GM23338 (cell line): ENCODE measurements at regions not wholly inside any gene's neighbourhood (a gene's known extent, or its start where the extent isn't known, plus 50 kb on each side); places are given as distances from the start of the nearest gene placed in this dataset.

Source experiments
- ATAC-seq: fragments of 200-7000 bp; cut with Tn5 transposase; 3 replicates; pipeline ENCODE4 v1.9.1; 2020
- DNase-seq: peaks from one replicate; pipeline ENCODE4 v3.0.0-alpha.2; 2015; ENCODE audit warnings: low spot score
- H2AFZ ChIP-seq: fragments of 200-600 bp; sonication (generic); 2 replicates; pipeline ENCODE4 v1.8.0; 2016; ENCODE audit warnings: antibody characterized with exemption, mild to moderate bottlenecking, moderate library complexity
- H3F3A ChIP-seq: fragments of 200-600 bp; sonication (generic); replicated peaks from 2 replicates; pipeline ENCODE4 v1.8.0; 2017; ENCODE audit warnings: antibody characterized with exemption, mixed run types, low read depth
- H3K27ac ChIP-seq: fragments of 200-600 bp; sonication (generic); 2 replicates; pipeline ENCODE4 v1.6.1; 2016; ENCODE audit warnings: low read depth
- H3K27me3 ChIP-seq: fragments of 200-600 bp; sonication (generic); 2 replicates; pipeline ENCODE4 v1.8.0; 2016; ENCODE audit warnings: mild to moderate bottlenecking, mixed run types, moderate library complexity; ENCODE audit not compliant: insufficient read depth
- H3K36me3 ChIP-seq: fragments of 200-600 bp; sonication (generic); 2 replicates; pipeline ENCODE4 v1.8.0; 2016; ENCODE audit warnings: mild to moderate bottlenecking; ENCODE audit not compliant: insufficient read depth
- H3K4me1 ChIP-seq: fragments of 200-600 bp; sonication (generic); 2 replicates; pipeline ENCODE4 v1.8.0; 2016; ENCODE audit warnings: mild to moderate bottlenecking, moderate library complexity; ENCODE audit not compliant: insufficient read depth
- H3K4me2 ChIP-seq: fragments of 200-600 bp; sonication (generic); 2 replicates; pipeline ENCODE4 v1.7.1; 2017; ENCODE audit warnings: mixed run types
- H3K4me3 ChIP-seq: fragments of 200-600 bp; sonication (generic); 2 replicates; pipeline ENCODE4 v1.6.1; 2016; ENCODE audit warnings: mixed run types
- H3K79me2 ChIP-seq: fragments of 200-600 bp; sonication (generic); replicated peaks from 2 replicates; pipeline ENCODE4 v1.8.0; 2017; ENCODE audit warnings: mild to moderate bottlenecking; ENCODE audit not compliant: insufficient read depth
- H3K9me2 ChIP-seq: fragments of 200-600 bp; sonication (generic); 2 replicates; pipeline ENCODE4 v1.8.0; 2017; ENCODE audit not compliant: insufficient read depth
- H4K20me1 ChIP-seq: fragments of 200-600 bp; sonication (generic); replicated peaks from 2 replicates; pipeline ENCODE4 v1.8.0; 2017; ENCODE audit warnings: mild to moderate bottlenecking; ENCODE audit not compliant: insufficient read depth
- H3K27ac Mint-ChIP-seq: 2 replicates; pipeline ENCODE4 v1.8.0; 2020; ENCODE audit warnings: inconsistent platforms, mild to moderate bottlenecking, moderate library complexity, mixed read lengths
- H3K27me3 Mint-ChIP-seq: 3 replicates; pipeline ENCODE4 v1.8.0; 2022; ENCODE audit warnings: low read depth, mild to moderate bottlenecking, moderate library complexity, mixed read lengths, inconsistent platforms; ENCODE audit not compliant: insufficient read depth, poor library complexity
- H3K36me3 Mint-ChIP-seq: 3 replicates; pipeline ENCODE4 v1.8.0; 2021; ENCODE audit warnings: low read depth, mild to moderate bottlenecking, inconsistent platforms, moderate library complexity, mixed read lengths
- H3K4me1 Mint-ChIP-seq: 3 replicates; pipeline ENCODE4 v1.8.0; 2020; ENCODE audit warnings: mild to moderate bottlenecking, inconsistent platforms, mixed read lengths
- H3K4me3 Mint-ChIP-seq: 3 replicates; pipeline ENCODE4 v1.8.0; 2021; ENCODE audit warnings: moderate library complexity, mild to moderate bottlenecking, inconsistent platforms, mixed read lengths
- H3K9me3 Mint-ChIP-seq: 3 replicates; pipeline ENCODE4 v1.8.0; 2020; ENCODE audit warnings: moderate library complexity, mild to moderate bottlenecking, inconsistent platforms, mixed read lengths
- CREB1 ChIP-seq: fragments of 250-450 bp; sonication (Bioruptor Pico); IDR thresholded peaks from 2 replicates; pipeline ENCODE4 v1.5.0; 2020; ENCODE audit warnings: low read depth, mild to moderate bottlenecking, moderate library complexity
- CTCF ChIP-seq, 2 experiments: fragments of 200-600 bp in 1 of 2; sonication (generic) in 1 of 2; conservative IDR thresholded peaks; 2 replicates each; pipeline versions ENCODE4 v1.5.1 to v1.6.1; 2016 to 2017; ENCODE audit warnings: antibody characterized with exemption in 2 of 2, low read depth in 2 of 2, mild to moderate bottlenecking in 2 of 2, moderate library complexity in 1 of 2
- ETS1 ChIP-seq: IDR thresholded peaks from 2 replicates; pipeline ENCODE4 v1.6.1; 2016; ENCODE audit warnings: antibody characterized with exemption
- EZH2 ChIP-seq: fragments of 200-600 bp; sonication (generic); IDR thresholded peaks from one replicate; pipeline ENCODE4 v1.8.0; 2017; ENCODE audit warnings: antibody characterized with exemption, mild to moderate bottlenecking, low read depth; ENCODE audit not compliant: unreplicated experiment
- EZH2phosphoT487 ChIP-seq: fragments of 200-600 bp; sonication (generic); IDR thresholded peaks from one replicate; pipeline ENCODE4 v1.8.1; 2018; ENCODE audit warnings: antibody characterized with exemption; ENCODE audit not compliant: unreplicated experiment
- JUNB ChIP-seq: IDR thresholded peaks from one replicate; pipeline ENCODE4 v1.6.1; 2016; ENCODE audit warnings: antibody characterized with exemption; ENCODE audit not compliant: unreplicated experiment
- NANOG ChIP-seq: IDR thresholded peaks from 2 replicates; pipeline ENCODE4 v1.6.1; 2016; ENCODE audit warnings: antibody characterized with exemption, borderline replicate concordance
- POLR2AphosphoS5 ChIP-seq: IDR thresholded peaks from 2 replicates; pipeline ENCODE4 v1.6.1; 2016; ENCODE audit warnings: antibody characterized with exemption, low read depth
- REST ChIP-seq: IDR thresholded peaks from one replicate; pipeline ENCODE4 v1.6.1; 2018; ENCODE audit warnings: antibody characterized with exemption; ENCODE audit not compliant: unreplicated experiment
- STAT1 ChIP-seq: IDR thresholded peaks from one replicate; pipeline ENCODE4 v1.6.1; 2016; ENCODE audit warnings: antibody characterized with exemption; ENCODE audit not compliant: unreplicated experiment
- ZNF114 ChIP-seq: fragments of 250-450 bp; sonication (Bioruptor Pico); IDR thresholded peaks from 2 replicates; pipeline ENCODE4 v1.5.0; 2020; ENCODE audit warnings: mild to moderate bottlenecking, moderate library complexity
- ZNF331 ChIP-seq: fragments of 250-450 bp; sonication (Bioruptor Pico); IDR thresholded peaks from 2 replicates; pipeline ENCODE4 v1.5.0; 2020; ENCODE audit warnings: low read depth, mild to moderate bottlenecking, moderate library complexity
- ZNF462 ChIP-seq: fragments of 250-450 bp; sonication (Bioruptor Pico); IDR thresholded peaks from 2 replicates; pipeline ENCODE4 v1.5.0; 2020; ENCODE audit warnings: mild to moderate bottlenecking, moderate library complexity

- no peak for TF ChIP-seq REST
- TF ChIP-seq JUNB, result no peak
- no peak for TF ChIP-seq EZH2phosphoT487
- TF ChIP-seq EZH2, result no peak
- TF ChIP-seq POLR2AphosphoS5, result no peak
Observed at GRCh38 chr2:7884338-7884737, 797.5 kb upstream of the ID2 start (continued).

GRCh38 chr2:7886666-7887065 is 795.2 kb upstream of the ID2 start:
- H3K9me2 ChIP-seq, result peaks cover 21% of the 10 kb centered on the region; the same call in 1 of the 2 replicates
- Mint-ChIP-seq H3K4me3 (no peak overlapping the region), H3K36me3 (peaks cover 86% of the 10 kb centered on the region), H3K27ac (no peak overlapping the region), H3K9me3 (peaks cover 14% of the 10 kb centered on the region), H3K4me1 (peaks cover 35% of the 10 kb centered on the region; the same call in 2 of the 3 replicates), H3K27me3 (no peaks in the 10 kb centered on the region)
- peaks cover 85% of the 10 kb centered on the region for H3K79me2 ChIP-seq
- no peak overlapping the region for H3K4me2 ChIP-seq
- H3K4me1 ChIP-seq, result peaks cover 29% of the 10 kb centered on the region
- peaks cover 43% of the 10 kb centered on the region for H3K36me3 ChIP-seq
- ATAC-seq (no peak), DNase-seq (no peak)
- no peak overlapping the region for H3K4me3 ChIP-seq
- H2AFZ ChIP-seq, result no peak overlapping the region
- H3F3A ChIP-seq, result peaks cover 7% of the 10 kb centered on the region; the same call in 1 of the 2 replicates
- no peaks in the 10 kb centered on the region for H3K27me3 ChIP-seq
- H3K27ac ChIP-seq, result no peak overlapping the region
- no peaks in the 10 kb centered on the region for H4K20me1 ChIP-seq
- no peak for TF ChIP-seq ZNF331 (CRISPR knock-in tag)
- no peak for TF ChIP-seq CTCF (conservative IDR thresholded peaks at IDR 0.05; ENCODE audit: low read depth in 2 of 2)
- TF ChIP-seq ZNF462 (CRISPR knock-in tag), result no peak
- no peak for TF ChIP-seq POLR2AphosphoS5
- no peak for TF ChIP-seq JUNB
- TF ChIP-seq CREB1 (CRISPR knock-in tag), result no peak
- TF ChIP-seq EZH2phosphoT487, result no peak
- no peak for TF ChIP-seq EZH2
- no peak for TF ChIP-seq NANOG
- no peak for TF ChIP-seq ETS1
- no peak for TF ChIP-seq ZNF114
- TF ChIP-seq STAT1, result no peak
